ENCODE measurements at regions not wholly inside any gene's neighbourhood (a gene's known extent, or its start where the extent isn't known, plus 50 kb on each side); places are given as distances from the start of the nearest gene placed in this dataset.

DNA sequence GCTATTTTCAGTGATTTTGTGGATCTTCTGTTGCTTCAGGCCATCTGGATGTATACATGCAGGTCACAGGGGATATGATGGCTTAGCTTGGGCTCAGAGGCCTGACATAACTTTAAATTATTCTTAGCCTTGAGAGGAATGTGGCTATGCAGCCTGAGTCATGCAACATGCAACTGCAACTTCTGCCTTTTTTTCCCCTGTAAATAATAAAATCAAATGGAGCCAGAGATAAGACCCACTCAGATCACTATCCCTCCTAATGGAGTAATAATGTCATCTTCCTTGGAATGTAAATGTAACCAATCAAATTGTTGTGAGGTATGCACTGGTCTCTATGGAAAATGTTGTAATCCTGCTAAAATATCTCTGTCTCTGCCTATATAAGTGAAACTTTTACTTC lies 54.9 kb downstream of the MAGEB17 start:
- H3K4me1 Mint-ChIP-seq (ENCODE audit: low read depth) = no peaks in the 10 kb centered on the region
- no peak overlapping the region for H3K27ac Mint-ChIP-seq
- CTCF ChIA-PET = no interaction called here
- H3K36me3 Mint-ChIP-seq = peaks cover 2% of the 10 kb centered on the region
- H3K9me3 Mint-ChIP-seq = peaks cover 15% of the 10 kb centered on the region
- POLR2A ChIA-PET = no interaction called here
- intact Hi-C loops (cut with micrococcal nuclease) = no loop called here
- no peak overlapping the region for H3K4me3 Mint-ChIP-seq
- no peak for DNase-seq
- no peaks in the 10 kb centered on the region for H3K27me3 Mint-ChIP-seq

DNA sequence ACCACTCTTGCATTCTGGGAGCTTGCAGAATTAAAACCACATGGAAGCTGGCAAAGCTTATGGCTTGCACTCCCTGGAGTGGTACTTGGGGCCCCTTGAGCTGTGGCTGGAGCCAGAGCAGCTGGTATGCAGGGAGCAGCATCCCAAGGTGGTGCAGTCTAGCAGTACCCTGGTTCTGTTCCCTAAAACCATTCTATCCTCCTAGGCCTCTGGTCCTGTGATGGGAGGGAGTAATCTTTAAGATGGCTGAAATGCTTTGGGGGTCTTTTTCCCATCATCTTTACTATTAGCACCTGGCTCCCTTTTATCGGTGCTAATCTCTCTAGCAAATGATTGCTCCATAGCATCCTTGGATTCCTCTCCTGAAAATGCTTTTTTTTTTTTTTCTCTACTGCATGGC lies 56.1 kb downstream of the MAGEB17 start:
- no peaks in the 10 kb centered on the region for H3K4me1 Mint-ChIP-seq (ENCODE audit: low read depth)
- H3K27ac Mint-ChIP-seq = no peak overlapping the region
- H3K9me3 Mint-ChIP-seq = peaks cover 15% of the 10 kb centered on the region
- CTCF ChIA-PET = no interaction called here
- H3K27me3 Mint-ChIP-seq = no peaks in the 10 kb centered on the region
- no peak for DNase-seq
- POLR2A ChIA-PET = no interaction called here
- intact Hi-C loops (cut with micrococcal nuclease) = no loop called here
- H3K4me3 Mint-ChIP-seq = no peak overlapping the region
- H3K36me3 Mint-ChIP-seq = peaks cover 2% of the 10 kb centered on the region

DNA sequence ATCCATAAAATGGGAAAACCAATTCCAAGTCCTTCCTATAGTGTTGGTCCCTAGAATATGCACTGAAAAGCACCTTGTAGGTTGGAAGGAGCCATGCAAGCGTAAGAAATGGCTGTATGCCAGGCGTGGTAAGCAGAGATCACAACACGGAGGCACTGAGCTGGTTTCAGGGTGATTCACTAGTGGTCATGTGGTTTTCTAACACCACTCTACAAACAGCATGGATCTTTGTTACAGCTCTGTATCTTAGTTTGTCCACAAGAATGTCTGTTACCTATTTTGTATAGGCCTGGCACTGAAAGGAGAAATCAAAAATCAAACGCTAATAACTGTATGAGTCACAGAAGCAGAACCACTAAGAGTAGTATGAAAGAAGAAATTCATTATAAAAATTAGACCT lies 71.9 kb downstream of the MAGEB17 start:
- no peaks in the 10 kb centered on the region for H3K4me1 Mint-ChIP-seq (ENCODE audit: low read depth)
- ChIA-PET CTCF (no interaction called here), POLR2A (no interaction called here)
- H3K9me3 Mint-ChIP-seq = no peaks in the 10 kb centered on the region
- H3K36me3 Mint-ChIP-seq = no peaks in the 10 kb centered on the region
- no peak overlapping the region for H3K4me3 Mint-ChIP-seq
- DNase-seq = peak; percentile 28
- H3K27me3 Mint-ChIP-seq = no peaks in the 10 kb centered on the region
- intact Hi-C loops (cut with micrococcal nuclease) = no loop called here
- H3K27ac Mint-ChIP-seq = no peak overlapping the region

DNA sequence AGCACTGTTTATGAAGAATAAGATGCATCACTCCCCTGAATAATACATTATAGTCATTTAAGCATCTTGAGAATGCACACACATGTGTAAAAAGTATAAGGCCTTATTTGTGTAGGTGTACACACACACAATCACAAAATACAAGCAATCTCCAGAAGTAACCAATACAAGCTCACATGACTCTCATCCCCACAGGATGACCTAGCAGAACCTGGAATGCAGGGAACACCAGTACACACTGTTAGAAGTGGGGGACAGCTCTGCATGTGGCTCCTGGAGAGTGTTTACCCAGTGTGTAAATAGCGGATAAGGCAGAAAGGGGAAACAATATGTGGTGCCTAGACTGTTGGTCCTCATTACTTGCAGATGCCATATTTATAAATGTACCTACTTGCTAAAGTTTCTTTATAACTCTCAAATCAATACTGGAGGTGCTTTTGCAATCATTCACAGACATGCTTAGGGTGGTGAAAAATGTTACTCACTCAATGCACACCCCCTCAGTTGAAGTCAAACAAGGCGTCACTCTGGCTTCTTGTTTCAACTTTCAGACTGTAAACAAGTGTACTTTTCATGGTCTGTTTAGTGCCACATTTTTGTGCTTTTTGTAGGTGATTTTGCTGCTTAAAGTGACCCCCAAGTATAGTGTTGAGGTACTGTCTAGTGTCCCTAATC lies 73.1 kb downstream of the MAGEB17 start:
- no peak for DNase-seq
- no peaks in the 10 kb centered on the region for H3K36me3 Mint-ChIP-seq
- H3K9me3 Mint-ChIP-seq = no peaks in the 10 kb centered on the region
- no peaks in the 10 kb centered on the region for H3K4me1 Mint-ChIP-seq (ENCODE audit: low read depth)
- POLR2A ChIA-PET = no interaction called here
- intact Hi-C loops (cut with micrococcal nuclease) = no loop called here
- no peak overlapping the region for H3K4me3 Mint-ChIP-seq
- H3K27ac Mint-ChIP-seq = no peak overlapping the region
- CTCF ChIA-PET = no interaction called here
- no peaks in the 10 kb centered on the region for H3K27me3 Mint-ChIP-seq

DNA sequence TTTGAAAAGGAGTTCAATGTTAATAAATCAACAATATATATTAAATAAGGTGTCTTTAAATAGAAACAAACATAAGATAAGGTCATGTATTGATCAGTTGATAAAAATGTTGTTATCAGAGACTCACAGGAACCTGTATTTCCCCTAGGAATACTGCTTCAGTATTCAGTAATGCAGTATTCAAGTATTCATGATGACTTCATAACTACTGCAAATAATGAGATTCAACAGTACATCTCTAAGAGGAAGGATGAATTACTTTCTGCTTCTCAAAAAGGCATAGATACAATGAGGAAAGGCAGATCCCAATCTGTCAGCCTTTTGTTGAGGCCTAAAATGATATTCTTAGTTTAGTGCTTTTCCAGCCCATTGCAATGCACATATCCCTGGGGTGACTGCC lies 73.7 kb downstream of the MAGEB17 start:
- Mint-ChIP-seq H3K27me3 (no peaks in the 10 kb centered on the region), H3K36me3 (no peaks in the 10 kb centered on the region), H3K9me3 (no peaks in the 10 kb centered on the region), H3K4me1 (ENCODE audit: low read depth) (no peaks in the 10 kb centered on the region), H3K4me3 (no peak overlapping the region), H3K27ac (no peak overlapping the region)
- intact Hi-C loops (cut with micrococcal nuclease) = no loop called here
- DNase-seq = no peak
- ChIA-PET POLR2A (no interaction called here), CTCF (no interaction called here)

DNA sequence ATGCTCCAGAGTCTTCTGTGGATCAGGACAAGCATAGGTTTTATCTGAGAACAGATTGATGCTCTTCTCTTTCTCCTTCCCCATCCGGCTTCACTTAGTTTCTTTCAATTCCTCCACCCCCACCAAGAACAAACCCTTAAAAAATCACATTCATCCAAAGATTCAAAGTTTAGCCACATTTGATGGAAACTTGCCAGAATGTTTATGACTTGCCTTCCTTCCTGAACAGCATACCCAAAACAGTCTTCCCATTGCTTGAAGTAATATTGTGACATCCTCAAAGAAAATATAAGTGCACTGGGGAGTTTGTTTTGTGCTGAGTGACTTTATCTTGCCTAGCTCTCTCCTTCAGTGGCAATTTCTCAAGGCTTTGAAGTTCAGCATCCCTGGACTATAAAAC lies 83.0 kb downstream of the MAGEB17 start:
- H3K4me3 Mint-ChIP-seq = no peak overlapping the region
- DNase-seq = no peak
- H3K9me3 Mint-ChIP-seq = no peaks in the 10 kb centered on the region
- POLR2A ChIA-PET = no interaction called here
- H3K27ac Mint-ChIP-seq = no peak overlapping the region
- intact Hi-C loops (cut with micrococcal nuclease) = no loop called here
- H3K27me3 Mint-ChIP-seq = no peaks in the 10 kb centered on the region
- H3K36me3 Mint-ChIP-seq = no peaks in the 10 kb centered on the region
- CTCF ChIA-PET = no interaction called here
- no peaks in the 10 kb centered on the region for H3K4me1 Mint-ChIP-seq (ENCODE audit: low read depth)

DNA sequence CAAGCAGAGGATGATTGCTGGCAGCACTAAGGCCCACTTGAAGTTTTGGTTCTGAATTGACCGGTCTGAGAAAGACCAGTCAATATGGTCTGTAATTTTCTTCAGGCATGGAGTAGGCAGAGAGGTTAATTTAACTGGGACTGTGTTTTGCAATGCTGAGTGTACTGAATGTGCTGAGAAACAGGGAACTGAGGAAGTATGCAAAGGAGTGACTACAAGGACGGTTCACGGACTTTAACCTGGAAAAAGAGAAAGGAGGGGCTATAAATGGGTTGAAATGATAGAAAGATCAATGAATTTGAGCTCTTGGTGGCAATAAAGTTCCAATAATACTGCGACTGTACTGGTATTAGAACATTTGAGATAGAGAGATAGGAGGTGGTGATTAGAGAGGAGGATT lies 84.5 kb downstream of the MAGEB17 start:
- intact Hi-C loops (cut with micrococcal nuclease) = no loop called here
- ChIA-PET CTCF (no interaction called here), POLR2A (no interaction called here)
- H3K36me3 Mint-ChIP-seq = no peaks in the 10 kb centered on the region
- DNase-seq = no peak
- no peak overlapping the region for H3K27ac Mint-ChIP-seq
- H3K27me3 Mint-ChIP-seq = no peaks in the 10 kb centered on the region
- H3K9me3 Mint-ChIP-seq = peaks cover 2% of the 10 kb centered on the region
- H3K4me3 Mint-ChIP-seq = no peak overlapping the region
- H3K4me1 Mint-ChIP-seq (ENCODE audit: low read depth) = no peaks in the 10 kb centered on the region

DNA sequence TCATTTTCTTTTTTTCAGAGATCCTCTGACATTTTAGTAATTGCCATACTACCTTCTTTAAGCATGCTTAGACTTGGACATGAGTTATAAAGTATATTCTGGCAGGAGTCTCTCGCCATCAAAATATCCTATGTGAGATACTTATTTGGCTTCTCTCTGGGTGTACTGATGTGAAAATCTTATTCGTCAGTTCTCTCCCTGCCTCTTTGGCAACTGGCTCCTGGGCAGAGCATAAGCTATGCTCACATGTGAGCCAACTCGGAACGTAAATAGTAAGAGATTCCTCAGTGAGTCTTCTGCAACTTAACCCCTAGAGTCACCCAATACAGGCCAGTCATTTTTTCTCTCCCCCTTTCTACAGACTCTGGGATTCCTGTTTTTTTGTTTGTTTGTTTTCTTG lies 91.6 kb downstream of the MAGEB17 start:
- peaks cover 3% of the 10 kb centered on the region for H3K9me3 Mint-ChIP-seq
- DNase-seq = no peak
- H3K27me3 Mint-ChIP-seq = peaks cover 5% of the 10 kb centered on the region
- intact Hi-C loops (cut with micrococcal nuclease) = no loop called here
- H3K4me1 Mint-ChIP-seq (ENCODE audit: low read depth) = no peaks in the 10 kb centered on the region
- H3K4me3 Mint-ChIP-seq = no peak overlapping the region
- ChIA-PET CTCF (no interaction called here), POLR2A (interaction anchor here (0.6 kb wide), 1 partner anchor 583 kb away, joined by 3 read pairs; no protein-coding TSS in a partner anchor)
- no peak overlapping the region for H3K27ac Mint-ChIP-seq
- H3K36me3 Mint-ChIP-seq = no peaks in the 10 kb centered on the region

DNA sequence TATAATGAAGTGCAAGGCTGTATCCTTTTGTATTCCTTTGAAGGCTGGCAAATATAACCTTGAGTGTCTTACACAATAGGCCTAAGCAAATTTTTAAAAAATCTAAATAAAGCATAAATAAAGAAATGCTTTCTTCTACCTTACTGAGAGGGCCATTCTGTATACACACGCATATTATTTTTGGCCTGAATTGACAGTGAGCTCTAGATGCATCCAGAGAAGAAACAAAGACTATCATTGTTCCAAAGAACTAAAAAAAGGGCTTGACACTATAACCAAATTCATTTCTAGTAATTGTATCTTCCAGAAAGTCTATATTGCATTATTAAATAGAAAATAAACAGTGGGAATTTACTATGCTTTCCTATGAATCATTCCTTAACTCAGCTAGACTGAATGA lies 100.2 kb downstream of the MAGEB17 start:
- H3K36me3 Mint-ChIP-seq = no peaks in the 10 kb centered on the region
- H3K27ac Mint-ChIP-seq = no peak overlapping the region
- H3K4me1 Mint-ChIP-seq (ENCODE audit: low read depth) = no peaks in the 10 kb centered on the region
- CTCF ChIA-PET = no interaction called here
- no peak overlapping the region for H3K4me3 Mint-ChIP-seq
- peaks cover 2% of the 10 kb centered on the region for H3K27me3 Mint-ChIP-seq
- intact Hi-C loops (cut with micrococcal nuclease) = no loop called here
- no peak for DNase-seq
- peaks cover 4% of the 10 kb centered on the region for H3K9me3 Mint-ChIP-seq
- POLR2A ChIA-PET = no interaction called here

DNA sequence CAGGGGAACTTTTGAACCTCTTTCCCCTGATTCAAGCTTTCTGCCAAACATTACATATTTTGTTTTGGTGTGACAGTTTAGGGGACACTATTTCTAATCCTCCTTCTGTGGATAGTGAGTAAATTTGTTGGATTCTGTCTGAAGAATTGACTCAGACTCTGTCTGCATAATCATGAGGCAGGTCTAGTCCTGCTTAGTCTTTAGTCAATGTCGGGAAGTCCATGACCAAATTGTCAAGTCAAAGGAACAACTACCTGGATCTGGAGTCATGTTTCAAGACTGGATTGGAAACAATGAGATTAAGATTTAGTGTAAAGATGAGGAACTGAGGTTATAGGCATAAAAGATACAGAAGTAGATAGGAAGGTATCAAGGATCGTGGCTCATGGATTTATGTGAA lies 100.9 kb downstream of the MAGEB17 start:
- Mint-ChIP-seq H3K4me3 (no peak overlapping the region), H3K27me3 (peaks cover 2% of the 10 kb centered on the region), H3K9me3 (peaks cover 4% of the 10 kb centered on the region), H3K27ac (no peak overlapping the region), H3K36me3 (no peaks in the 10 kb centered on the region), H3K4me1 (ENCODE audit: low read depth) (no peaks in the 10 kb centered on the region)
- ChIA-PET CTCF (no interaction called here), POLR2A (no interaction called here)
- no peak for DNase-seq
- intact Hi-C loops (cut with micrococcal nuclease) = no loop called here

DNA sequence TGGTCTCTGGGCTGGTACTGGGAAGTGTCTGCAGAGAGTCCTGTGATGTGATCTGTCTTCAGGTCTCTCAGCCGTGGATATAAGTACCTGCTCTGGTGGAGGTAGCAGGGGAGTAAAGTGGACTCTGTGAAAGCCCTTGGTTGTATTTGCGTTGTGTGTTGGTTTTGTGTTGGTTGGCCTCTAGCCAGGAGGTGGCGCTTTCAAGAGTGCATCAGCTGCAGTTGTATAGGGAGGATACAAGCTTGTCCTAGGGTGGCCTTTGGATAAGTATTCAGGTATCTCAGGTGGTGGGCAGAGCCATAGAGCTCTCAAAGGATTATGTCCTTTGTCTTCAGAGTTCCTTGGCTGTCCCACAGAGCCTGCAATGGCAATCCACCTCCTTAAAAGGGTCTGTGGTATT lies 111.6 kb downstream of the MAGEB17 start:
- Mint-ChIP-seq H3K4me3 (no peak overlapping the region), H3K4me1 (ENCODE audit: low read depth) (no peaks in the 10 kb centered on the region), H3K27ac (no peak overlapping the region), H3K9me3 (no peaks in the 10 kb centered on the region), H3K36me3 (no peaks in the 10 kb centered on the region), H3K27me3 (peaks cover 2% of the 10 kb centered on the region)
- intact Hi-C loops (cut with micrococcal nuclease) = no loop called here
- peak; percentile 17 for DNase-seq
- CTCF ChIA-PET = interaction anchor here (0.9 kb wide), 1 partner anchor 156 kb away, joined by 5 read pairs; the partner anchor contains the start of gene GRPR
- POLR2A ChIA-PET = no interaction called here

DNA sequence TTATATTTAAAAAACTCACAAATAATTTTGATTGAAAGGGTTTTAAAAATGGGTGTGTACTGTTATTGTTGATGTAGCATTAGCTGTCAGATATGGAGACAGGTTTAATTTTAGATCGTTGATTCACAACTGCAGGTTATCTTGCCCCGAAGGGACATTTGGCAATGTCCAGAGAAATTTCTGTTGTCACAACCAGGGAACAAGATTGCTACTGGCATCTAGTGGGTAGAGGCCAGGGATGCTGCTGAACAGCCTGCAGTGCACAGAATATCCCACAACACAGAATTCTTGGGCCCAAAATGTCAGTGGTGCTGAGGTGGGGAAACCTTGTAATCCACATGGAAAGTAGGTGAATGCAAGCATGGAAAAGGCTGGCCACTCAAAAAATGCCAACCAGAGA lies 114.9 kb downstream of the MAGEB17 start:
- CTCF ChIA-PET = no interaction called here
- no peaks in the 10 kb centered on the region for H3K9me3 Mint-ChIP-seq
- H3K27ac Mint-ChIP-seq = no peak overlapping the region
- POLR2A ChIA-PET = no interaction called here
- intact Hi-C loops (cut with micrococcal nuclease) = no loop called here
- H3K4me1 Mint-ChIP-seq (ENCODE audit: low read depth) = no peaks in the 10 kb centered on the region
- no peak for DNase-seq
- H3K27me3 Mint-ChIP-seq = peaks cover 2% of the 10 kb centered on the region
- H3K4me3 Mint-ChIP-seq = no peak overlapping the region
- no peaks in the 10 kb centered on the region for H3K36me3 Mint-ChIP-seq

DNA sequence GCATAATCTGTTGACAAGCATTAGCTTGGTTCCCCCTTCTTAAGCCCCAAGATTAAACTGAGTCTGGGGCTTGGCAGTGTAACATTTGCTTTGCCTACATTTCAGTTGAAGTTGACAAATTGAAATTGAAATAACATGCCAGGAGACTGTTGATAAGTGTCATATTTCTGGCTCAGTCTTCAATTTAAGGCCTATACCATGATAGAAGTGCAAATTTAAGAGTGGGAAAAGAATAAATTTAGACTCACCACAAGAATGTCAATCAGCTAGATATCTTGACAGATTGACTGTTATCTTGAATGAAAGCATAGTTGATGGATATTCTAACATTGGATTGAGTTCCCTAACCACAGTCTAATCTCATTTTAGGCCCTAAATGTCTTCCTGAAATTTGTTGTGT lies 117.6 kb downstream of the MAGEB17 start:
- no peaks in the 10 kb centered on the region for H3K4me1 Mint-ChIP-seq (ENCODE audit: low read depth)

DNA sequence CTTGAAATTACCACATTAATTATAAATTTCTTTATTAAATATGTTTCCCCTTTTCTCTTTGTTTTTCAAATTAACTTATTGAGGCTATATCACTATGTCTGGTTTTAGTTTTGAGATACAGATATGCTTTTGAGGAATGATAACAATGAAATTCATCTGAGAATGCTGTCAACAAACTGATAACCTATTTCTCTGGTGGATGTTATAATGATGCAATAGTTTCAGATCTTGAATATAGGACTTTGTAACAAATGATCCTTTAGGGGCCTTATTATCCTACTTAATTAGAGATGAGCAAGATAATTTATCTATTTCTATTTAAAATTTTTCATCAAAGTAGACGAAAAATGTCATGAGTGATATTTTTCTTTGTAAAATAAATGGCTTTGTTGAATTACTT lies 123.7 kb downstream of the MAGEB17 start:
- H3K36me3 Mint-ChIP-seq = no peaks in the 10 kb centered on the region
- POLR2A ChIA-PET = no interaction called here
- H3K27ac Mint-ChIP-seq = no peak overlapping the region
- H3K4me3 Mint-ChIP-seq = no peak overlapping the region
- CTCF ChIA-PET = no interaction called here
- DNase-seq = no peak
- peaks cover 4% of the 10 kb centered on the region for H3K27me3 Mint-ChIP-seq
- no peaks in the 10 kb centered on the region for H3K9me3 Mint-ChIP-seq
- no peaks in the 10 kb centered on the region for H3K4me1 Mint-ChIP-seq (ENCODE audit: low read depth)
- intact Hi-C loops (cut with micrococcal nuclease) = no loop called here

More for the DNA sequence above, 117.6 kb downstream of the MAGEB17 start:
- Mint-ChIP-seq H3K27ac (no peak overlapping the region), H3K27me3 (peaks cover 2% of the 10 kb centered on the region), H3K4me3 (no peak overlapping the region), H3K36me3 (no peaks in the 10 kb centered on the region), H3K9me3 (no peaks in the 10 kb centered on the region)
- ChIA-PET POLR2A (no interaction called here), CTCF (no interaction called here)
- intact Hi-C loops (cut with micrococcal nuclease) = no loop called here
- no peak for DNase-seq
